Activated T-cell treated with anti-CD3 and anti-CD28 coated beads, Interleukin-2, amount 50 U/mL, for 72 hours (primary cell): ENCODE measurements at regions not wholly inside any gene's neighbourhood (a gene's known extent, or its start where the extent isn't known, plus 50 kb on each side); places are given as distances from the start of the nearest gene placed in this dataset.
A peak's percentile ranks its signal among the peaks of the same experiment; 100 is the strongest.

Source experiments
- ATAC-seq, 2 donors: fragments of 150-1000 bp; cut with Tn5 transposase; replicated peaks in 1 of 2; 2 replicates each; pipeline ENCODE4 v1.10.0; 2021; ENCODE audit warnings: moderate library complexity in 2 of 2, mild to moderate bottlenecking in 1 of 2
- DNase-seq, 2 donors: peaks; one replicate each; pipeline ENCODE4 v3.0.0; 2021 to 2022; ENCODE audit warnings: mixed read lengths in 1 of 2
- H3K27ac Mint-ChIP-seq: one replicate; pipeline ENCODE4 v1.8.0; 2022; ENCODE audit warnings: mild to moderate bottlenecking, moderate library complexity, mixed read lengths
- H3K27me3 Mint-ChIP-seq: one replicate; pipeline ENCODE4 v1.8.0; 2022; ENCODE audit warnings: low read depth, mixed read lengths
- H3K36me3 Mint-ChIP-seq, 2 donors: one replicate each; pipeline ENCODE4 v1.8.0; 2022; ENCODE audit warnings: mixed read lengths in 2 of 2, mild to moderate bottlenecking in 1 of 2; ENCODE audit not compliant: insufficient read depth in 2 of 2
- H3K4me1 Mint-ChIP-seq: one replicate; pipeline ENCODE4 v1.8.0; 2022; ENCODE audit warnings: low read depth, mixed read lengths
- H3K4me3 Mint-ChIP-seq, 2 donors: one replicate each; pipeline ENCODE4 v1.8.0; 2022; ENCODE audit warnings: mild to moderate bottlenecking in 2 of 2, mixed read lengths in 2 of 2, moderate library complexity in 2 of 2
- H3K9me3 Mint-ChIP-seq, 2 donors: one replicate each; pipeline ENCODE4 v1.8.0; 2022; ENCODE audit warnings: mixed read lengths in 2 of 2

GRCh38 chr6:149153100-149153499 is 164.4 kb upstream of the TAB2 start:
- Mint-ChIP-seq H3K9me3 (peaks cover 9 to 13% of the 10 kb centered on the region in 2 donors), H3K36me3 (peaks cover 26 to 27% of the 10 kb centered on the region in 2 donors), H3K27ac (peak overlapping the region; percentile 95), H3K27me3 (no peaks in the 10 kb centered on the region), H3K4me3 (peak overlapping the region; percentile 40 to 84), H3K4me1 (peaks cover 68% of the 10 kb centered on the region)
- no peak for ATAC-seq
- no peak for DNase-seq

GRCh38 chr6:149153693-149154092 is 163.8 kb upstream of the TAB2 start:
- Mint-ChIP-seq H3K4me1 (peaks cover 62% of the 10 kb centered on the region), H3K36me3 (peaks cover 24 to 27% of the 10 kb centered on the region in 2 donors), H3K27me3 (no peaks in the 10 kb centered on the region), H3K9me3 (peaks cover 9 to 13% of the 10 kb centered on the region in 2 donors), H3K4me3 (peak overlapping the region; percentile 40 to 84), H3K27ac (peak overlapping the region; percentile 95)
- DNase-seq (no peak), ATAC-seq (no peak)

GRCh38 chr6:149154261-149154821 is 163.2 kb upstream of the TAB2 start:
- ATAC-seq (peak; percentile 41 to 63), DNase-seq (no peak)
- Mint-ChIP-seq H3K4me3 (peak overlapping the region; percentile 40 to 84), H3K4me1 (peaks cover 56% of the 10 kb centered on the region), H3K36me3 (peaks cover 19 to 21% of the 10 kb centered on the region in 2 donors), H3K27me3 (no peaks in the 10 kb centered on the region), H3K9me3 (peaks cover 5 to 9% of the 10 kb centered on the region in 2 donors), H3K27ac (peak overlapping the region; percentile 95)

- DNase-seq (no peak), ATAC-seq (no peak)
- no peak overlapping the region for H3K4me3 Mint-ChIP-seq
- peaks cover 12 to 15% of the 10 kb centered on the region in 2 donors for H3K36me3 Mint-ChIP-seq
- H3K27ac Mint-ChIP-seq: no peak overlapping the region
- H3K27me3 Mint-ChIP-seq: no peaks in the 10 kb centered on the region
- peaks cover 29% of the 10 kb centered on the region for H3K4me1 Mint-ChIP-seq
- peaks cover 5 to 6% of the 10 kb centered on the region in 2 donors for H3K9me3 Mint-ChIP-seq
Observed at GRCh38 chr6:149157126-149157525, 160.4 kb upstream of the TAB2 start.

GRCh38 chr6:149158076-149158475 is 159.4 kb upstream of the TAB2 start:
- H3K27me3 Mint-ChIP-seq: no peaks in the 10 kb centered on the region
- no peak overlapping the region for H3K27ac Mint-ChIP-seq
- peaks cover 20% of the 10 kb centered on the region for H3K4me1 Mint-ChIP-seq
- no peak overlapping the region for H3K4me3 Mint-ChIP-seq
- ATAC-seq: no peak
- peaks cover 12 to 15% of the 10 kb centered on the region in 2 donors for H3K36me3 Mint-ChIP-seq
- no peak for DNase-seq
- peaks cover 6% of the 10 kb centered on the region in 2 donors for H3K9me3 Mint-ChIP-seq

GRCh38 chr6:149160943-149161342 is 156.6 kb upstream of the TAB2 start:
- Mint-ChIP-seq H3K9me3 (peaks cover 0 to 3% of the 10 kb centered on the region in 2 donors), H3K27me3 (no peaks in the 10 kb centered on the region), H3K27ac (no peak overlapping the region), H3K4me1 (peaks cover 2% of the 10 kb centered on the region), H3K36me3 (peaks cover 1% of the 10 kb centered on the region in 2 donors), H3K4me3 (no peak overlapping the region)
- DNase-seq (no peak), ATAC-seq (no peak)

GRCh38 chr6:149162924-149163323 is 154.6 kb upstream of the TAB2 start:
- Mint-ChIP-seq H3K36me3 (no peaks in the 10 kb centered on the region), H3K27me3 (no peaks in the 10 kb centered on the region), H3K27ac (no peak overlapping the region), H3K4me1 (peaks cover 11% of the 10 kb centered on the region), H3K9me3 (peaks cover 0 to 3% of the 10 kb centered on the region in 2 donors), H3K4me3 (no peak overlapping the region)
- ATAC-seq (no peak), DNase-seq (no peak)

GRCh38 chr6:149164199-149164750 is 153.2 kb upstream of the TAB2 start:
- Mint-ChIP-seq H3K9me3 (peaks cover 3 to 6% of the 10 kb centered on the region in 2 donors), H3K4me1 (peaks cover 22% of the 10 kb centered on the region), H3K27me3 (no peaks in the 10 kb centered on the region), H3K27ac (no peak overlapping the region), H3K4me3 (no peak overlapping the region), H3K36me3 (peaks cover 0 to 4% of the 10 kb centered on the region in 2 donors)
- DNase-seq: no peak
- no peak for ATAC-seq

- H3K27ac Mint-ChIP-seq: peak overlapping the region; percentile 11
- ATAC-seq: no peak
Observed at GRCh38 chr6:149166336-149166735, 151.2 kb upstream of the TAB2 start.

GRCh38 chr6:149166747-149167146 is 150.8 kb upstream of the TAB2 start:
- DNase-seq (no peak), ATAC-seq (no peak)
- H3K36me3 Mint-ChIP-seq: peaks cover 0 to 4% of the 10 kb centered on the region in 2 donors
- H3K9me3 Mint-ChIP-seq: peaks cover 3 to 6% of the 10 kb centered on the region in 2 donors
- H3K27ac Mint-ChIP-seq: no peak overlapping the region
- H3K4me1 Mint-ChIP-seq: peaks cover 39% of the 10 kb centered on the region
- peak overlapping the region; percentile 37 to 50 for H3K4me3 Mint-ChIP-seq
- H3K27me3 Mint-ChIP-seq: no peaks in the 10 kb centered on the region

More at GRCh38 chr6:149166336-149166735, 151.2 kb upstream of the TAB2 start:
- no peak for DNase-seq
- no peaks in the 10 kb centered on the region for H3K27me3 Mint-ChIP-seq
- peaks cover 37% of the 10 kb centered on the region for H3K4me1 Mint-ChIP-seq
- peaks cover 3 to 6% of the 10 kb centered on the region in 2 donors for H3K9me3 Mint-ChIP-seq
- H3K4me3 Mint-ChIP-seq: peak overlapping the region; percentile 37 to 50
- peaks cover 0 to 4% of the 10 kb centered on the region in 2 donors for H3K36me3 Mint-ChIP-seq

- Mint-ChIP-seq H3K9me3 (peaks cover 3 to 5% of the 10 kb centered on the region in 2 donors), H3K27me3 (no peaks in the 10 kb centered on the region), H3K4me1 (peaks cover 43% of the 10 kb centered on the region), H3K36me3 (peaks cover 0 to 4% of the 10 kb centered on the region in 2 donors), H3K4me3 (peak overlapping the region in 1 of 2 donors; percentile 44), H3K27ac (peak overlapping the region; percentile 58)
- DNase-seq: no peak
- ATAC-seq: peak; percentile 14 to 16
Observed at GRCh38 chr6:149168968-149169367, 148.5 kb upstream of the TAB2 start.

- peaks cover 0 to 4% of the 10 kb centered on the region in 2 donors for H3K36me3 Mint-ChIP-seq
- H3K27ac Mint-ChIP-seq: peak overlapping the region; percentile 73
- H3K4me1 Mint-ChIP-seq: peaks cover 48% of the 10 kb centered on the region
- ATAC-seq (peak; percentile 45 to 73), DNase-seq (no peak)
- H3K27me3 Mint-ChIP-seq: no peaks in the 10 kb centered on the region
- peak overlapping the region in 1 of 2 donors; percentile 46 for H3K4me3 Mint-ChIP-seq
- peaks cover 3 to 5% of the 10 kb centered on the region in 2 donors for H3K9me3 Mint-ChIP-seq
Observed at GRCh38 chr6:149169761-149170511, 147.6 kb upstream of the TAB2 start.
